GM12892 (cell line): ENCODE measurements at regions not wholly inside any gene's neighbourhood (a gene's known extent, or its start where the extent isn't known, plus 50 kb on each side); places are given as distances from the start of the nearest gene placed in this dataset.

Source experiments
- DNase-seq: peaks from one replicate; pipeline ENCODE4 v3.0.0; 2011; ENCODE audit not compliant: insufficient read length
- FAIRE-seq: peaks from 2 replicates; lab custom pipeline; 2011; peaks lifted over from hg19 to GRCh38; lab: Jason Lieb, UNC
- POLR2A ChIP-seq: IDR thresholded peaks from 2 replicates; pipeline ENCODE4 v1.6.1; 2011; ENCODE audit warnings: low read depth, low read length, control low read depth
- POLR2AphosphoS5 ChIP-seq: IDR thresholded peaks from 2 replicates; pipeline ENCODE4 v1.6.1; 2011; ENCODE audit warnings: low read depth, low read length, control low read depth
- TAF1 ChIP-seq: IDR thresholded peaks from 2 replicates; pipeline ENCODE4 v1.6.1; 2011; ENCODE audit warnings: low read depth, mild to moderate bottlenecking, control low read depth, low read length, borderline replicate concordance

GRCh38 chr15:54960266-54960665 is 236.5 kb downstream of the RSL24D1 start:
- FAIRE-seq (no peak), DNase-seq (no peak)
- TF ChIP-seq POLR2A (no peak), TAF1 (no peak), POLR2AphosphoS5 (no peak)

GRCh38 chr15:54941417-54941816 is 255.3 kb downstream of the RSL24D1 start:
- TF ChIP-seq POLR2A (no peak), TAF1 (no peak)
- no peak for DNase-seq
- FAIRE-seq = no peak

- DNase-seq (no peak), FAIRE-seq (no peak)
- TF ChIP-seq POLR2AphosphoS5 (no peak), POLR2A (no peak), TAF1 (no peak)
Measured at GRCh38 chr15:54917312-54917711, 279.4 kb downstream of the RSL24D1 start.

GRCh38 chr15:54915380-54915779 is 281.4 kb downstream of the RSL24D1 start:
- FAIRE-seq = no peak
- no peak for DNase-seq
- no peak for TF ChIP-seq POLR2A

- no peak for FAIRE-seq
- no peak for DNase-seq
- TF ChIP-seq POLR2A (no peak), POLR2AphosphoS5 (no peak), TAF1 (no peak)
Measured at GRCh38 chr15:54884312-54884711, 312.4 kb downstream of the RSL24D1 start.

- TF ChIP-seq TAF1 = no peak
- TF ChIP-seq POLR2AphosphoS5 = no peak
- TF ChIP-seq POLR2A = no peak
- no peak for DNase-seq
- no peak for FAIRE-seq
Measured at GRCh38 chr15:54859982-54860381, 336.8 kb downstream of the RSL24D1 start.

- no peak for FAIRE-seq
Measured at GRCh38 chr15:54854667-54855066, 342.1 kb downstream of the RSL24D1 start.

GRCh38 chr15:54850101-54850500 is 346.6 kb downstream of the RSL24D1 start:
- no peak for DNase-seq
- FAIRE-seq = no peak
- TF ChIP-seq POLR2AphosphoS5 (no peak), POLR2A (no peak), TAF1 (no peak)

More at GRCh38 chr15:54854667-54855066, 342.1 kb downstream of the RSL24D1 start:
- DNase-seq = no peak
- TF ChIP-seq POLR2A (no peak), POLR2AphosphoS5 (no peak), TAF1 (no peak)

GRCh38 chr15:54843006-54843405 is 353.7 kb downstream of the RSL24D1 start:
- TF ChIP-seq POLR2A (no peak), TAF1 (no peak), POLR2AphosphoS5 (no peak)
- no peak for DNase-seq
- FAIRE-seq = peak; percentile 24

GRCh38 chr15:54841701-54842305 is 354.9 kb downstream of the RSL24D1 start:
- no peak for TF ChIP-seq POLR2A
- TF ChIP-seq POLR2AphosphoS5 = no peak
- TF ChIP-seq TAF1 = no peak
- DNase-seq = no peak
- FAIRE-seq = no peak

- TF ChIP-seq POLR2A (no peak), POLR2AphosphoS5 (no peak), TAF1 (no peak)
- FAIRE-seq (no peak), DNase-seq (no peak)
Measured at GRCh38 chr15:54840621-54841398, 355.9 kb downstream of the RSL24D1 start.

- TF ChIP-seq POLR2AphosphoS5 (no peak), TAF1 (no peak), POLR2A (no peak)
- no peak for DNase-seq
- FAIRE-seq = no peak
Measured at GRCh38 chr15:54839379-54839778, 357.4 kb downstream of the RSL24D1 start.

- peak; percentile 14 for FAIRE-seq
- TF ChIP-seq TAF1 (no peak), POLR2A (no peak), POLR2AphosphoS5 (no peak)
- no peak for DNase-seq
Measured at GRCh38 chr15:54836052-54836795, 360.5 kb downstream of the RSL24D1 start.
